ENCODE measurements at regions not wholly inside any gene's neighbourhood (a gene's known extent, or its start where the extent isn't known, plus 50 kb on each side); places are given as distances from the start of the nearest gene placed in this dataset.

- DNase-seq (ENCODE audit: low read depth), result no peak
Measured at GRCh38 chr14:61941421-61942150, 179.4 kb downstream of the SNAPC1 start.

- no peak for DNase-seq (ENCODE audit: low read depth)
Measured at GRCh38 chr14:61948376-61948775, 186.2 kb downstream of the SNAPC1 start.

- DNase-seq (ENCODE audit: low read depth), result no peak
Measured at GRCh38 chr14:61950340-61950739, 188.1 kb downstream of the SNAPC1 start.

DNA sequence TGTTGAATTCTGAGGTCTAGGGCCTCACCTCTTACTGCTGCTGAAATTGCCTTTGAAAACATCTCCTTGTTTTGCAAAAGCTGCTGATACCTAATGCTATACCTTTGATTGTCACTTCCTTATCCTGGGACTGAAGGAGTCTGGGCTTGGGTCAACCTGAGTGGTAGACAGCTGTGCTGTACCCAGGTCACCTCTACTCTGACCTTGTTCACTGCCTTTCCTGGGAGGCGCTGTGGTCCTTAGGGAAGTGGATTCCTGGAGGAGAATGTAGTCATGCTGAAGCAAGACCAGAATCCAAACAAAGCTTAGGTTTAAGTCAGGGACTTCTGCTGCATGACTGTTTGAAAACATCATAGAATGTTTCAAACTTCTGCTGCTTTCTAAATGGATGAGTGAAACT is 191.4 kb downstream of the SNAPC1 start:
- DNase-seq (ENCODE audit: low read depth), result no peak

DNA sequence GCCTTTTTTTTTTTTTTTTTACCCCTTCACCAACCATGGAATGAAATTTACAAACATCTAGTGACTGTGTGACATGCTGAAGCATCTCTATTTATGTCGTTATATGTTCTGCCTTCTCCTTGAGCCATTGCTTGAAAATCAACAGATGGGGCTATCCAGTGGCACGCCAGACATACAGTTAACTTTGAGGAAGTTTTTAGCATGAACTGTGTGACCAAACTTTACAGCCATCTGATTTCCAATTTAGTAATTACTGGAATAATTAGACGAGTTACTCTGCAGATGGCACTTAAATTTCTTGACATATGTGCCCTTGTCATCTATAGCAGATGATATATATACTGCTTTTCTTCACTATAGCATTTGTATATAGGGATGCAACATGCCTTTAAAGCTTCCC is 192.1 kb downstream of the SNAPC1 start:
- DNase-seq (ENCODE audit: low read depth), result no peak

DNA sequence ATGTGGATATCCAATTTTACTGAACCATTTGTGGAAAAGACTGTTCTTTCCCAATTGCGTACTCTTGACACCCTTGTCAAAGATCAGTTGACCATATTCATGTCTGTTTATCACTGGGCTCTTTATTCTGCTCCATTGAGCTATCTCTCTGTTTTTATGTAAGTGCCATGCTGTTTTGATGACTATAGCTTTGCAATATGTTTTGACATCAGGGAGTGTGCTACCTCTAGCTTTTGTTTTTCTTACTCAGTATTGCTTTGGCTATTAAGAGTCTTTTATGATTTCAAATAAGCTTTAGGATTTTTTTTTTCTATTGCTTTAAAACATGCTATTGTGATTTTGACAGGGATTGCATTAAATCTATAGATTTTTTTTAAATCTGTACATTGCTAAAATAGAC is 194.3 kb downstream of the SNAPC1 start:
- no peak for DNase-seq (ENCODE audit: low read depth)

- no peak for DNase-seq (ENCODE audit: low read depth)
Measured at GRCh38 chr14:61959348-61959747, 197.1 kb downstream of the SNAPC1 start.

- DNase-seq (ENCODE audit: low read depth), result no peak
Measured at GRCh38 chr14:61961369-61961768, 199.1 kb downstream of the SNAPC1 start.

DNA sequence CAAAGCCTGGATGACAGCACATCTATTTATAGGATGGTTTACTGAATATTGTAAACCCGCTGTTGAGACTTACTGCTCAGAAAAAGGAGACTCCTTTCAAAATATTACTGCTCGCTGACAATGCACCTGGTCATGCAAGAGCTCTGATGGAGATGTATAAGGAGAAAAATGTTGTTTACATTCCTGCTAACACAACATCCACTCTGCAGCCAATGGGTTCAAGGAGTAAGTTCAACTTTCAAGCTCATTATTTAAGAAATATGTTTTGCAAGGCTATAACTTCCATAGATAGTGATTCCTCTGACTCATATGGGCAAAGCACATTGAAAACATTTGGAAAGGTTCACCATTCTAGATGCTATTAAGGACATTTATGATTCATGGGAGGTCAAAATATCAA is 201.7 kb downstream of the SNAPC1 start:
- no peak for DNase-seq (ENCODE audit: low read depth)

GRCh38 chr14:61965030-61965745 is 203.0 kb downstream of the SNAPC1 start:
- peak; percentile 79 for DNase-seq (ENCODE audit: low read depth)

DNA sequence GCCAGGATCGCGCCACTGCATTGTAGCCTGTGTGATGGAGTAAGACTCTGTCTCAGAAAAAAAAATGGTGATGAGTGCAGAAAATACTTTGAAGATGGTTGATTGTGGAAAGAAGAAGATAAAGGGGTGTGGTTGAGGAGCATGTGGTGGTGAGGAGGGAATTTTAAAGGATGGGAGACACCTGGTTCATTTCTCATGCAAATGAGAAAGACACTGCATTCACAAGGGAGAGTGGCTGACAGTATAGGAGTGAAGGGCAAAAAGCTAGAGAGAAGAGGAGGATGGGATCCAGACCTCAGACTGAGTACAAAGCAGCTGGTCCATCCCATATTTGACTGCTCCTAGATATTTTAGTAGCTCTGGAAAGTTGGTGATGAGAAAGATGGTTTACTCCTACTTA is 206.0 kb downstream of the SNAPC1 start:
- no peak for DNase-seq (ENCODE audit: low read depth)

GRCh38 chr14:61972711-61973110 is 210.5 kb downstream of the SNAPC1 start:
- DNase-seq (ENCODE audit: low read depth), result no peak

DNA sequence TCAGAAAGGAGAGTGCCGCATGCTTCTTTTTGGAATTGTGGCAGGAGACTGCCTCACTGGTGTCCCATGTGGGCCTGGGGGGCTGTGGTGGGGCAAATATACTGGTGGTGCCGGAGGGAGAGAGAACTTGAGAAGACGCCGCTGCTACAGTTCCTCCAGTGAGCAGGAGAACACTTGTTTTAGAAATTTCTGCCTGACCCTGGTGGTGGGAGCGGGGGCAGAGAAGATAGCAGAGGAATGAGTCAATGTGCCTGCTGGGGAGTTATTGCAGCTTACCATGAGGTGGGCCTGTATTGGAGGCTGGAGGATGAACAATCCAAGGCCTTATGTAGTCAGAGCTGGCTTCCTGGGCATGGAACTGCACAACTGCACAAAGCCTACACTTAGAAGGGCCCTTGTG is 211.8 kb downstream of the SNAPC1 start:
- DNase-seq (ENCODE audit: low read depth), result peak; percentile 88

DNA sequence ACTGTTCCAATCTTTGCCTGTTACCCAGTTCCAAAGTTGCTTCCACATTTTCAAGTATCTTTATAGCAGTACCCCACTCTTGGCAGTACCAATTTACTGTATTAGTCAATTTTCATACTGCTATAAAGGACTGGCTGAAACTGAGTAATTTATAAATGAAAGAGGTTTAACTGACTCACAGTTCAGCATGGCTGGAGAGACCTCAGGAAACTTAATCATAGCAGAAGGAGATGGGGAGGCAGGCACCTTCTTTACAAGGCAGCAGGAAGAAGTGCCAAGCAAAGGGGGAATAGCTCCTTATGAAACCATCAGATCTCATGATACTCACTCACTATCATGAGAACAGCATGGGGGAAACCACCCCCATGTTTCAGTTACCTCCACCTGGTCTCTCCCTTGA is 215.0 kb downstream of the SNAPC1 start:
- peak; percentile 35 for DNase-seq (ENCODE audit: low read depth)

DNA sequence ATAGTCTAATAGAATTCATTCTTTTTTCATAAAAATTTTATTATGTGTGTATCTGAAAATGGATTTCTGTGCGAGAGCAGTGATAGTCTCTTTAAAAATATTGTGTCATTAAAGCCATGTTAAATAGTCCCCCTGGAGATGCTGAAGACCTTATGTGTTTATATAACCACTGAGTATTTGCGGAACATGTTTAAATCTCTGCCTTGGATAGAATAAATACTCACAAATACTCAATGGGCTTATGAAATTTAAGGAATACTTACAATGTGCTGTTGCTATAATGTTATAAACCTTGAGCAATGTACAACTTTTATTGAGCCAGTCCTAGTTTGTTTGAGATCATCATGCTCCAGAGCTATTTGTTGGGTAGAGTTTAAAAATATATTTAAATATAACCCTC is 226.0 kb downstream of the SNAPC1 start:
- no peak for DNase-seq (ENCODE audit: low read depth)

DNA sequence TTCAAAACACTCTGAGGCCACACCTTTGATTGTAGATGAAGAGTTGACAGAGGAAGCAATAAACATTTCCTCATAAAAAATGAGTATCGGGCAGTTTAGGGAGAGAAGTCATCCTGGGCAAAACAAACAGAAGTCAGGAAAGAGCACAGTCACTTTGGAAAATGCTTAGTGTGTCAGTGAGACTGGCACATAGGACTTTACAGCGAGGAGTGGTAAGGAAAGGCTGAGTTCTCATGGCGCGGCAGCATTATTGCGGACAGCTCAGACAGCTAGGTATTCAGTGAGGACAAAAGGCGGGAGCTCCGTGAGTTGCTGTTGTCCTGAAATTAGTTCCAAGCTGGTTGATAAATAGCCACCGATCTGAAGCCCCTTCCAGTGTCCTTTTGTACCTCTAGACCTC is 229.9 kb downstream of the SNAPC1 start:
- DNase-seq (ENCODE audit: low read depth), result no peak

- no peak for DNase-seq (ENCODE audit: low read depth)
Measured at GRCh38 chr14:61992926-61993325, 230.7 kb downstream of the SNAPC1 start.

DNA sequence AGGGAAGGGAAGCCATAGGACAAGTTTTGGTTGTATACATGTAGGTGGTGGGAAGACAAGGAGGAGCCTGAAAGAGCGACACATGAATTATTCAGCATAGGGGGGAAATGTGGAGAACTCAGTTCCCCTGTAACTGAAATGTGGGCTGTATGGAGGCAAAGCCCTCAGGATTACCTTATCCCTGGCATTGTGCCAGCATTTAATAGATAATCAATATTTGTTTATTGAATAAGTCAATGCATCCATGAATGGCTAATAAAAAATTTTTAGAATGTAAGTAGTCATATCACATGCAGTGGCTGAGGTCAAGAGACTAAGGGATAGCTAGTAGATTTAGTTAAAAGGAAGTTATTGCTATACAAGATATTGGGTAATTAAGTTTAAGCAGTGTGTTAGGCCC is 232.4 kb downstream of the SNAPC1 start:
- DNase-seq (ENCODE audit: low read depth), result no peak

GRCh38 chr14:61996753-61997152 is 234.5 kb downstream of the SNAPC1 start:
- DNase-seq (ENCODE audit: low read depth), result no peak

GRCh38 chr14:61997161-61997560 is 234.9 kb downstream of the SNAPC1 start:
- DNase-seq (ENCODE audit: low read depth), result peak; percentile 24

DNA sequence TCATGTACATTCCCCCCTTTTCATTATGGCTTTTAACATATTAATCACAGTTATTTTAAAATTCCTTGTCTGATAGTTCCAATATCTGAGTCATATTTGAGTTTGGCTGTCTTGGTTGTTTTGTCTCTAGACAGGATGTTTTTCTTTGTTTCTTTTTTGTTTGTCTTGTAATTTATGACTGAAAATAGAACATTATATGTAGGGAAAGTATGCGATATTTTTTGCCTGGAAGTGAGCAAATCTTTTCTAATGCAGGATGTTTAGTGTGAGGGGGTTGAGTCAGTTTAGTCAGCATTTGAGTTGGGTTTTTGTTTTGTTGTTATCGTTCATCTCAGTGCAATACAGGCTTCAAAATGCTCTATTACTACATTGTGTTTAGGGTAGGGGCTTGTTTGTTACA is 239.7 kb downstream of the SNAPC1 start:
- no peak for DNase-seq (ENCODE audit: low read depth)

- peak; percentile 32 for DNase-seq (ENCODE audit: low read depth)
Measured at GRCh38 chr14:62002642-62003041, 240.4 kb downstream of the SNAPC1 start.

DNA sequence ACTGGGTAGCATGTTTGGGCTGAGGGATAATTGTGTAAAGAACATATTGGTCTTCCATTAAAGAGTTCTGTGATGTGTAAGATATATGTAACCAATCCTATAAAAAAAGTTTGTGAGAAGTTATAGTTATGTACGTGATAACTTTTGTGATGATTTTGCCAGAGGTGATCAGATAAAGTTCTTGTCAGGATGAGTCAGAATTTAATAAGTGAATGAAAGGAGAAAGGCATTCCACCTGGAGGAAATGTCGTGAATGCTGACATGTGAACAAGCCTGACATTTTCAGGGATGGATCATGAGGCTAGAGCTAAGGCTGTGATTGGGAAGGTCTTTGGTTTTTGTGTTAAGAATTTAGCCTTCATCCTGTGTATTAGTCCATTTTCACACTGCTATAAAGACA is 241.5 kb downstream of the SNAPC1 start:
- no peak for DNase-seq (ENCODE audit: low read depth)
